ENCODE measurements at regions not wholly inside any gene's neighbourhood (a gene's known extent, or its start where the extent isn't known, plus 50 kb on each side); places are given as distances from the start of the nearest gene placed in this dataset.

GRCh38 chr4:67106861-67107460, 438.3 kb downstream of the CENPC start:
- DNase-seq: no peak

DNA sequence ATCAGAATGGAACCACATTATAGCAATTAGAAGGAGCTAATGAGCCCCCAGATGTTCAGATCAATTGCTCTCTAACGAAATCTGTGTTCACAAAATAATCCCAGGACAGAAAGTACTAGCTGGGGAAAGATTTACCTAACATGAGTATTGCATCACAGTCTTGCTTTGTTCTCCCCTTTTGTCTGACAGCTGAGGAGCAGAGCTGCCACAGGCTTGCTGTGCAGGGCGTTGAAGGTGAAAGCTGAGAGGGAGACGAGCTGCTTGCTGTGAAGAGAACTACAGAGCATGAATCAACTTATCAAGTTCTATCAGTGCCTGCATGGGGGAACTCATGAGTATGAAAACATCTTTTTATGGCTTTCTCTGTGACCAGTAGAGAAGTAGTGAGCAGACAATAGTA, 441.2 kb downstream of the CENPC start:
- DNase-seq: no peak

DNA sequence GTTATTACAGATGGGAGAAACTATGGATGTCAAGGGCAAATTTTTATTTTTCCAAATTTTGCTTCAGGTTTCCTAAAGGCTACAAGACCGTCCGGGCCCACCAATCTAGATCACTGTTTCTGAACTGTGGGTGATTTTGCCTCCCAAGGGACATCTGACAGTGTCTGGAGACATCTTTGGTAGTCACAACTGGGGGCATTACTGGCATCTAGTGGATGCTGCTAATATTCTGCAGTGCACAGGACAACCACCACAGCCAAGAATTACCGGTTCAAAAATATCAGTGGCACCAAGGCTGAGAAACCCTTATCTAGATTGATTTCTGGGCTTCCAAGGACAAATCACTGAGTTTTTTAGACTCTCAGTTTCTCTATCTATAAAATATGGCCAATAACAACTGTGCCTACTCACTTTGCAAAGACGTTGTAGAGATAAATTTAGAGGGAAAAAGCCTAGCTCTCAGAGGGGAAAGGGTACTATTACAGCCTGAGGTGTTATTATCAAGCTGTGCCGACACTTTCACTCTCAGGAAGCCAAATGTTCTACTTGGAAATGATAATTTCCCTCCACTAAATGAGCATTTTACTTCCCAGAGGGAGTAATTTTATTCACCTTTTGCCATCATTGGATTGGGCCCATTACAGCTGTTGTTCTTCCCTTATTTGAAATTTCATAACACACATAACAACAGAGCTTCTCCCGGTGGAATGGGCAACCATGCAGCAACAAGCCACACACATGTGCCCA, 442.1 kb downstream of the CENPC start:
- DNase-seq: no peak

GRCh38 chr4:67101612-67102011, 443.7 kb downstream of the CENPC start:
- DNase-seq: no peak

GRCh38 chr4:67092351-67092750, 453.0 kb downstream of the CENPC start:
- no peak for DNase-seq

GRCh38 chr4:67091673-67092072, 453.6 kb downstream of the CENPC start:
- no peak for DNase-seq

GRCh38 chr4:67087897-67088296, 457.4 kb downstream of the CENPC start:
- peak; percentile 19 for DNase-seq

DNA sequence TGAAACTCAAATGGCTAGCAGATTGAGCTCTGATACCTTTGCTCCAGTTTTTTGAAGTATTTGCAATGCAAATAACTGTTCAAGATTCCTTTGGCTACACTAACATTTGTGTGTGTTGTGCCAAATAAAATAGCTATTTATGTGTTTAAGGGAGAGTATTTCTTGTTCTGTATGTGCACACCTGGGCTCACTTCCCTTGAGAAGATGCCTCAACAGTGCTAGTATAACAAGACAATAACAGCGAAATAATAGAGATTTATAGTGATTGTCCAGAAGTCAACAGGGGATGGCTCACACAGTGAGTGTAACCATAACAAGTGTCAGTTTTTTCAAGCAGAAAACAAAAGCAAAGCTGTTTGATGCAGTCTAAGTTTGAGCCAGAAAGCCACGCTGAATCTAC, 460.5 kb downstream of the CENPC start:
- DNase-seq: no peak

- no peak for DNase-seq
Observed at GRCh38 chr4:67083496-67083895, 461.8 kb downstream of the CENPC start.

- no peak for DNase-seq
Observed at GRCh38 chr4:67082746-67083145, 462.6 kb downstream of the CENPC start.

GRCh38 chr4:67080046-67080557, 465.2 kb downstream of the CENPC start:
- no peak for DNase-seq

DNA sequence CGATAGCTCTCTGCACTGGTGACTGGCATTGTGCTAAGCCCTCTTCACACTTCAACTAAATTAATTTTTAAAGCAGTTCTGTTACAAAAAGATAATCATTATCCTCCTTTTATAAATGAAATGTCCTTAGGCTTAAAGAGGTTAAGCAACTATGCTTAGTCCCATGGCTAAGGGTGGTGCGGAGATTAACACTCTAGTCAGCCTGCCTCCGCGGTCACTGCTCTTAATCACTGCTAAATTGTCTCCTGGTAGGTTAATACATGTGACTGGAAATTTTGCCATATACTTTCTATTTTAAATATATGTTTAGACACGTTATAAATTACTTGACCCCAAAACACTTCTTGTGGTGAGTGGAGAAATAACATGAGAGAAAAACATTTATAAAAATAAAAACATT, 473.7 kb downstream of the CENPC start:
- DNase-seq: no peak

DNA sequence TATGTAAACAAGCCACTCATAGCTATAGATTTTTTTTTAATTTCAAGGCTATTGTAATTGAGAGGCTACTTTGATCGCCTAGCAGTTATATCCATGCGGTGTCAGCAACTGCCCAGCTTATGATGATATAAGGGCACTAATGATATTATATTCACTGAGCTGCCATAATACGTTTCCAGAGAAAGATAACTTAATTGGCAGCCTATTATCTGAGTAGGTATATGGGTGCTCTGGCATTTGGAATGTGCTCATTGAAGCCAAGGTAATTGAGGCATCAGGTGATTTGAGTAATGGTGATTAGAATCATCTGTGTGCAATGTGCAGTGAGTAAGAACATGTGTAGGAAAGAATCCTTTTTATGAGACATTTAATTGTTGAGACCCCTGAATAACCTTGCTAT, 490.0 kb downstream of the CENPC start:
- no peak for DNase-seq

GRCh38 chr4:67054896-67055295, 490.4 kb downstream of the CENPC start:
- no peak for DNase-seq

- DNase-seq: no peak
Observed at GRCh38 chr4:67052814-67053675, 492.3 kb downstream of the CENPC start.

DNA sequence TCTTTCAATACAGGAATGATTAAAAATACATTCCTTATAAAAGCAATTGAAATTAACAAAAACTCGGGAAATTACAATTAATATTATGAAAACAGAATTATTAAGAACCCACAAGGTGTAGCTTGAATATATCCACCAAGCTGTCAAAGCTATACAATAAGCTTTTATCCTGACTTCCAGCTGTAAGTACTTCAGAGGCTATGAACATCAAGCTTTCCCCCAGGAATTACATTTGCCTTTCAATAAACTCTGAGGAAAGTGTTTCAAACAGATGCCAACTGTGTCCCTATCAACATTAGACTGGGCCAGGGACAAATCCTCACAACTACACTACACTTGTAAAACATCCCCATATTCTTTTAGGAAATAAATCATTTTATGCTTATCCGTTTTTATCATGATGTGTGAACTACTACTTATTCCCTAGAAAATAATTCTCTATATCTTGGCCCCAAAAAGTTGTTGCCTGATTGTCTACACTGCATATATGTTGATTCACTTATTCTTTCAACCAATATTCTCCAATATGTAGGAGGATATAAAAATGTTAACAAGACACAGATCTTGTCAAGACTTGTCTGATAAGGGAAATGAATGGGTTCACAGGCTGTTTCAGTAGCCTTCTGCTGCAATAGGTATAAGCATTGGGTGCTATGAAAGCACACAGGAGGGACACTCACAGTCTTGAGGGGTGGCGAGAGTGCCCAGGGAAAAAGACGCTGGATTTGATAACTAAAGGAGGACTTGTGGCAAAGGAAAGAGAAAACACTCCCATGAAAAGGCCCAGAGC, 494.1 kb downstream of the CENPC start:
- no peak for DNase-seq

DNA sequence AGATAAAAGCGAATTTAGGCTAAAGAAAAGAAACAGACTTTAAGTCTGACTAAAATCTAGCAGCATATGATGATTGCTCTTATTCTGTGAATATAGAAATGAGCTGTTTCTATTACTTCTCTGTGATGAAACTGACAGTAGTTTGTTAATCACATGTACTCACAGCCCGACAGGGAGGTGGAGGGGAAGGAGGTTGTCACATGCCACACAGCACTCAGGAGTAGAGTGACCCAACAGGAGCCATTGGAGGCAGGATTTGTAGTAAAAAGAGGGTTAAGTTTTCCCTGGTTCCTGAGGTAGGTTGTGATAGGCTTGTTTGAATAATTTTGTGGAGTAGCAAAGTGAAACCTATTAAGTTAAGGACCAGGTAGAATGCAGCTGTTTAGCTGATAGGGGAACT, 495.9 kb downstream of the CENPC start:
- DNase-seq: no peak

DNA sequence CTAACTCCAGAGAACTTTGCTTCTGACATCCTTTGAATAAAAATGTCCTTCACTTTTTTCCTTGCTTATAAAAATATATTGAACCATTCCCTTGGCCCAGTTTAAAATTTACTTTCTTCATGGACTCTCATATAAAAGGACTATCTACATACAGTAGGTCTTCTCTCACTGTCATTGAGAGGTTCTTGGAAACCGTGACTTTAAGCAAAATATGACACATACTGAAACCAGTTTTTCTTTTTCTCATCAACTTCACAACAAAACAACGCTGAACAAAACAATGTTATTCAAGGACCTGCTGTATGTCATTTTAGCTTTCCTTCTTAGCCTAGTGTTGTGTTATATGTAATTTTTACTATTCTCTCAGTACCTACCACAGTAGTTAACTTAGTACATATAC, 496.8 kb downstream of the CENPC start:
- DNase-seq: no peak

DNA sequence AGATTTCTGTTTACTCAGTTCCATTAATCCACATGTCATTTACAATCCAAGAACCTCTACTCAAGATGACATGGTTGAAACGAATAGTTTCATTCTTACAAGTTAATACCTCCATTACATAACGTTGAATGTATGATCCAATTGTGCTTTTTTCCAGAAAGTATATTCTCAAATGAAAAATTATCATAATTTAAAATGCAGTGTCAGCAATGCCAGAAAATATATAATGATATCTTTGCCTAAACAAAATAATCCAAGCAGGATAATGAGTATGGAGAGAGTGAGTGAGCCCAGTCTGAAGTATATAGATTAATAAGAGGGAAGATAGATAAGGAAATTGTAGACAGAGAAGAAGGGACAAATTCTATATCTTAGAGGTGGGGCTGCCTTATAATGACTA, 505.0 kb downstream of the CENPC start:
- no peak for DNase-seq

DNA sequence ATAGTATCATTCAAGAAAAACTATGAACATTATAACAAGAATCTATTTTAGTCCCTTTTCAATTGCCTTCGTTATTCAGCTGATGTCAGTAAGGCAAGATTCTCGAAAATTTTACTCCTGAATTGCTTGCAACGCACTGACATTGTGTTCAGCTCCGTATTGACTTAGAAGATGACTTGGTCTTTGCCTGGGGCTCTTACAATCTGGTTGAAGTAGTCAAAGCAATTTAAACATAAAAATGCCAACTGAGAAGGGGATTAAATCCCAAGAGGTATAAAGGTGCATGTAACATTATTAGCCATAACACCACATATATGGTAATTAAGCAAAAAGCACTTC, 507.1 kb downstream of the CENPC start:
- DNase-seq: no peak

DNA sequence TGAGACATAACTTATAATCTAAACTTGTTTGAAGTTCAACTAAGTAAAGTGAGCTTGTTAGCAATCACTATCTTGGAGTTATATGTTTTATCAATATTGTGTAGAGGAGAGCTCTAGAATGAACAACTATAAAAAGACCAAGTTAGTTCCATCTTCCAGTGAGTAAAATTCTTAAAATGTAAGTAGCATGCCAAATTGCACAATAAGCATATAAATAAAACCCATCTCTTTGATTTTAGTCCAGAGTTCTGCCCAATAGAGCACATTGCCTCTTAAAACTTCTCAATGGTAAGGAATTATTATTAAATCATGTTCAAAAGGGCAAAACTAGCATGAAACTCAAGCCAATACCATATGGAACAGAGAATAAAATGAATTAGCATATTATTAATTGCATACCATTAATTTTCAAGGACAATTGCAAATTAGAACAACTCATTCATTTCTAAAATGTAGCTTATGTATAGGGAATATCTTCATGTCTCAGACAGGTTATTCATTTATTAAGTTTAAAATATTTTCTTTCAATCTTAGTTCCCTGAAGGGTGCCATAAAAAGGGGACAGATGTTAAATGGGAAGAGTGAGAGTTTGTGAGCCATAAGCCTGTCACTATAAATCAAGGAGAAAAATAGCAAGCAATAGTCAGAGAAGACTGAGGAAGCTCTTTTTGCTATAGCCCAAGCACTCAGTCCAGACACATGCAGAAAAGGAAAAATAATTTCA, 507.6 kb downstream of the CENPC start:
- no peak for DNase-seq

- no peak for DNase-seq
Observed at GRCh38 chr4:67036791-67037190, 508.5 kb downstream of the CENPC start.

All from CD4-positive, alpha-beta T cell treated with Interleukin-4 for 4 hours (primary cell).